GM21447 (cell line): ENCODE measurements at regions not wholly inside any gene's neighbourhood (a gene's known extent, or its start where the extent isn't known, plus 50 kb on each side); places are given as distances from the start of the nearest gene placed in this dataset.

ENCODE experiments used
- ATAC-seq: cut with Tn5 transposase; IDR thresholded peaks from one replicate; pipeline ENCODE4 v1.9.1; 2021; ENCODE audit not compliant: unreplicated experiment

DNA sequence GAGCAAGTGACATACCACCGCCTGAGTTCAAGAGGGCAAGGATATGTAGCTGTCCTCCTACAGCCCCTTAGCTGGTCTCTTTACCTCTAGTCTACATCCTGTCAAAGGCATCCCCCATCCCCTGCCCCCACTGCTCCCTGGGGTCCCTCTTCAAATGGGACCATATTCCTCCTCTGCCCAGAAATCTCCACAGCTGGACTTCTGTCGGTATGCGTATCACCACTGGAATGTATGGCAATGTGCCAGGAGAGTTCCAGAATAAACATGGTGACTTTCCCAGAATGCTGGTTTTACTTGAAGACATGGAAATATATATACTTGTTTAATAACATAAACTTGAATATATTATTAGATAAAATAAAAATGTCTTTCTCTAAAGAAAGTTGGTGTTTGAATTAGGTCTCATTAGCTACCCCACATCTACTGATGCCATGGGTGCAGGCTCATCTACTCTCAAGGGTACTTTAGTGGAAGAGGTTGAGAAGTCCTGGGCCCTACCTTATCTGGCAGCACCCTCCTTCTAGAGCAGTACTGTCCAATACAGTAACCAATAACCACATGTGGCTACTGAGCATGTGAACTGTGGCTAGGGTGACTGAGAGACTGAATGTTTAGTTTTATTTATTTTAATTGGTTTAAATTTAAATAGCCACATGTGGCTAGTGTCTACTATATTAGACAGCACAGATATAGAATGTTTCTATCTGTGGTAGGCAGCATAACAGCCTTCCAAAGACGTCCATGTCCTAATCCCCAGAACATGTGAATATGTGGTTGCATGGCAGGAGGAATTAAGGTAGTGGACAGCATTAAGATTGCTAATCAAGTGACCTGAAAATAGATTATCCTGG, 181.7 kb upstream of the SLC30A5 start:
- ATAC-seq, result no peak

DNA sequence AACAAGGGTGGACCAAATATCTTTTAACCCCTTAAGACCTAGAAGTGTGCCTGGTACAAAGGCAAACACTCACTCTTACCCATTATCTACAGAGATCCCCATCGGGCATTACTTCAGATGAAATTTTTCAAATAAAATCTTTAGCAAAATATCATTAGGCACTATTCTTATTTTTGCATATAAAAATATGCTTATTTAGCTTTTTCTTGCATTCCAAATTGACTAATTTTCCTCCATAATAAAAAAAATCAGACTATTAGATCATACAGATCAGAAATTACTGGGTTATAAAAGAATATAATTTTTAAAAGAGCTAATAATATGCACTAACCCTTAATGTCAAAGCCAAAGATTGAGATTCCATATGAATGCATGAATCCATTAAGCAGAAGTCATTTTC, 178.7 kb upstream of the SLC30A5 start:
- no peak for ATAC-seq

DNA sequence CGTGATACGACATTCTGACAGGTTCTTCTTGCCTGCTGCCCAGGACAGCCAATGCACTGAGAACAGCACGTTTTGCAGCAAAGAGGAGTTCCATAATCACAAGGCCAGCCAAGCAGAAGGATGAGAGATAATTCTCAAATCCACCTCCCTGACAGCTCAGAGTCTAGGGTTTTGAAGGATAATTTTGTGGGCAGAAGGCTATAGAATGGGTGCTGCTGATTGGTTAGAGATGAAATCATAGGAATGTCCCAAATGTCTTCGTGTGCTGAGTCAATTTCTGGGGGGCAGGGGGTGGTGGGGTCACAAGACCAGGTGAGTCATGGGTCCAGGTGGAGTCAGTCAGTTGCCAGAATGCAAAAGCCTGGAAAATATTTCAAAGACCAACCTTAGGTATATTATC, 175.5 kb upstream of the SLC30A5 start:
- no peak for ATAC-seq

DNA sequence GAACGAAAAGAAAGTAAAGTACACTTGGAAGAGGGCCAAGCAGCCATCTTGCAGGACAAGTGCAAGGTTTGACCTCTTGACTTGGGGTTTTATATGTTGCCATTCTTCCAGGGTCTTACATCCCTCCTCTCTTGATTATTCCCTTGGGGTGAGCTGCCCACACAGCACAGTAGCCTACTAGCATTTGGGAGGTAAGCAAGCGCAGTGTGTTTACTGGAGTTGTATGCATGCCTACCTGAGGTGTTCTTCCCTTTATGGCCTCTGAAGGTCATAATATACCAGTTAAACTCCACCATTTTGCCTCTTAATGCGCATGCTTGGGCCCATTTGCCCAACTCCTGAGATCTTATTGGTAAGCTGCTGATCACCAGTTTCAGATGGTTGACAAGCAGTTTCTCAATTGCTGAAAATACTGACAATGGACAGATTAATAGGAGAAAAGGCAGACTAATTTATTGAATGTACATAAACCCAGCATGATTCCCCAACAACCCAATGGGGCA, 173.8 kb upstream of the SLC30A5 start:
- no peak for ATAC-seq

DNA sequence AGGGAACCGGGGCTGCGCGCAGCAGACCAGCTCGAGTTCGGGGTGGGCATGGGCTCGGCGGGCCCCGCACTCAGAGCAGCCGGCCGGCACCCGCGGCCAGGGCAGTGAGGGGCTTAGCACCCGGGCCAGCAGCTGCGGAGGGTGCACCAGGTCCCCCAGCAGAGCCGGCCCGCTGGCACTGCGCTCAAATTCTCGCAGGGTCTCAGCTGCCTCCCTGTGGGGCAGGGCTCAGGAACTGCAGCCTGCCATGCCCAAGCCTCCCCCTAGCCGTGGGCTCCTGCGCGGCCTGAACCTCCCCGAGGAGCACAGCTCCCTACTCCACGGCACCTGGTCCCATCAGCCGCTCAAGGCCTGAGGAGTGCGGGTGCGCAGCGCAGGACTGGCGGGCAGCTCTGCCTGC, 172.9 kb upstream of the SLC30A5 start:
- ATAC-seq, result no peak

DNA sequence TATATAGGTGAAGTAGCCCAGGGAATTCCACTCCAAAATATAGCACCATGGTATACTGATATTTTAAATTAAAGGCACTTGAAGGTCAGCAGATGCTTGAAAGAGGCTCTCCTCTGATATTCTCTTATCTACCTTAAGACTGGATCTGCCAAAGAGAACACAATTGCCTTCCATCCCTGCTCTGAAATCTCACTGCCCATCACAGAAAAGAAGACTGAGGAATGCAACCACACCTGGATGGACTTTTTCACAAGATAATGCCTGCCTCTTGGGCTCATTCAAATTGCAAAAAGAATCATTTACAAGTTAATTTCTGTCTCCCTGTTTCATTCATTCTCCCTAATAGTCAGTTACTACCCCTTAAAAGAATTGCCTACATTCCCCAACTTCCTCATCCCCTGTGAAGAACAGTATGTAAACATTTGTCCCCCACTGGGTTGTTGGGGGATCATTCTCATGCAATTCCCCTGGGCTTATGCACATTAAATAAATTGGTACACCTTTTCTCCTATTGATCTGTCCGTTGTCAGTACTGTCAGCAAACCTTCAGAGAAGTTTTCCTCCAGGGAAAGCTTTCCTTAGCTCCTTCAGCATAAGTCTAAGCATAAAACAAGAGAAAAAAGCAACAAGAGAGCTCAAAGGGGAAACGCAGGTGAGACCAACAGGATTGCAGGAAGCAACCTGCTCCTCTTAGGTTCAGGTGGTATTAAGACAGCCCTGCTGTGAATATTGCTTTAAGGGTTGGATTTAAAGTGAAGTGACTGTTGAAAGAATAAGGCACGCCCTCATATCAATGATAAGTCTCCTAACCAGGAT, 171.4 kb upstream of the SLC30A5 start:
- no peak for ATAC-seq

DNA sequence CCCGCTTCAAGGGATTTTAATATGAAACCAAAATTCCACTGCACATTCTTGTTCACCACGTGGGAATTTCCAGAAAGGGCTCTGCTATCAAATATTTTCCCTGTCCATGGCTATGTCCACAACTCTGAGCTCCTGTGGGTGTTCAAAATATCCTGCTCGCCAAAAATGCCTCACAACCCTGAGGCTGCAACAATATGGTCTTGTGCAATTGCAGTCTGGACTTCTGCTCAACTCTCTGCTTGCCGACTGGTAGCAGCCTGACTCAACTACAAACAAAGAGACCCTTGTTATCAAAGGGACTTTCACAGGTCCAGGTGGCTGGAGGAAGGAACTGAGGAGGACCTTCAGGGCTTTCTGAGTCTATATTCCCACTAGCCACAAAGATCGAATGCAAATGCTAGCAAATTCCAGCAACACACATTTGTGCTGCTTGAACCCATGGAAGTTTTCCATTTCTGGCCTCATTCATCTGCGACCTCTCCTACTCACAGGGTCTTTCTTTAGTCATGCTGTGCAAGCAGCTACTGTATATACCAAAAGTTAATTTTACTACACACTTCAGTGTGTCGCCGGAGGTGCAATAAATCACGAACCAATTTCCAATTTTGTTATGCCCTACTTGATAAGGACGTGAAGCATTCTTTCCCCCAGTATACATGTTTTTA, 169.2 kb upstream of the SLC30A5 start:
- ATAC-seq, result no peak

DNA sequence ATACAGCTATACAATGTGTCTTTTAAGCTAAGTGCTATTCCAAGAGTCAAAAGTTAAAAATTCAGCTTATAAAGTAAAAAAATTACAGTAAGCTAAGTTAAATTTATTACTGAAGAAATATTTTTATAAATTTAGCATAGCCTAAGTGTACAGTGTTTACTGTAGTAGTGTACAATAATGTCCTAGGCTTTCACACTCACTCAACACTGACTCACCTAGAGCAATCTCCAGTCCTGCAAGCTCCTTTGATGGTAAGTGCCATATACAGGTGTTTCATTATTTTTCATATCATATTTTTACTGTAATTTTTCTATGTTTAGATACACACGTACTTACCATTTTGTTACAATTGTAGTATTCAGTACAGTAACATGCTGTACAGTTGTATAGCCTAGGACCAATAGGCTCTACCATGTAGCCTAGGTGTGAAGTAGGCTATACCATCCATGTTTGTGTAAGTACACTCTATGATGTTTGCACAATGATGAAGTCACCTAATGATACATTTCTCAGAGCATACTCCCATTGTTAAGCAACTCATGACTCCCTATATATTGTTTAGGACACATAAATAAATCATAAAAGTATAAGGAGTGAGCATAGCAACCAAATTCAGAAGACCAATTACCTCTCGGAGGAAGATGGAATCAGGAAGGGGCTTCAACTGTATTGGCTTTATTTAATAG, 165.1 kb upstream of the SLC30A5 start:
- no peak for ATAC-seq

DNA sequence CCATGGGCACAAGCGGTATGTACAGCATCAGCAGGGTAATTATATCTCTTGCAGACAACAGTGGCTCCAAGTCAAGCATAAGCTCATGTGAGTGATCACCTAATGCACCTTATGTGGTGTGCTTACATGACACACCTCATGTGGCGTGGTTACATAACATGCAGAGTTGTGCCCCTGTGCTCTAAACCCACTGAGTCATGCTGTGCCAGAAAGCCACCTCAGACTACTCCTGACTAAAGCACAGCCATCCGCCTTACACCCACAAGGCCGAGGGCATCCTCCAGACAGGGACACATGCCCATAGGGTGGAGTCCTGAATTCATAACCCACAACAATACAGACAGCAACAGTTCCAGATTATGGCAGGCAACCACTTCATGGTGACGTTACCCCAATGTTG, 163.7 kb upstream of the SLC30A5 start:
- ATAC-seq, result no peak

DNA sequence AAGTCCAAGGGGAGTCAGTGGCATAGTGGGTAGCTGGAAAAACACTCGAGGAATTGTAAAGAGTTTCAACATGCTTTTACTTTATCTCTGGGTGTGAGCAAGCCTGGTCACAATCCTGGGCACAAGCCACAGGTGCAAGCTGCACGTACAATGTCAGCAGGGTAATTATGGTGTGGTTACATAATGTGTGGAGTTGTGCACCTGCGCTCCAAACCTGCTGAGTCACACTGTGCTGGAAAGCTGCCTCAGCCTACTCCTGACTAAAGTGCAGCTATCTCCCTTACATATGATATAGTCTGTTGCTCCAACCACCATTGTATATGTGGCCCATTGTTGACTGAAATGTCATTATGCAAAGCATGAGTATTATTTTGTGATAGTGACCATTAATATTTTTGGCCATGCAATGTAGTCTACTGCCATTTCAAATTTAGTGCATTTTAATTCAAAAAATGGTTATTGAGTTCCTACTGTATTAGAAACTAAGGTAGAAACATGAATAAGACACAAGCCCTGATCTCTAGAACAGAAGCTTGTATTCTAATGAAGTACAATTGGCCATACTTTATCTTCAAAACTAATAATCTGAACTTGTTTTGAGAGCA, 160.9 kb upstream of the SLC30A5 start:
- ATAC-seq, result no peak

DNA sequence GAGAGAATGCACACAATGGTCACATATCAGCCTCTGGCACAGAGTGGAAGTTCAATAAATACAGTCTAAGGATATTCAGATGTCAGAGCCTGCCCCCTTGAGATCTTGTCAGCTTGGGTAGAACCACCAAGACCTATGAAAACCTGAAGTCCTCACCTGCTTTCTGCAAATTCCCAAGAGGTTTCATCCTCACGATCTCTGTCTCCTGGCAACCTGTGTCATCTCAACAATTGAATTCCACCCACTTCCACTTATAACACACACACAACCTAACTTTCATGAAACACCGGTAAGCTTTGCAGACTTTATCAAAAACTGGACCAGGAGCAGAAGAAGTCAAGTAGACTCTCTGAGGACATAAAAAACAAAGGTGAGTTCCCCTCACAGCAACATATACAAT, 151.6 kb upstream of the SLC30A5 start:
- ATAC-seq, result no peak

DNA sequence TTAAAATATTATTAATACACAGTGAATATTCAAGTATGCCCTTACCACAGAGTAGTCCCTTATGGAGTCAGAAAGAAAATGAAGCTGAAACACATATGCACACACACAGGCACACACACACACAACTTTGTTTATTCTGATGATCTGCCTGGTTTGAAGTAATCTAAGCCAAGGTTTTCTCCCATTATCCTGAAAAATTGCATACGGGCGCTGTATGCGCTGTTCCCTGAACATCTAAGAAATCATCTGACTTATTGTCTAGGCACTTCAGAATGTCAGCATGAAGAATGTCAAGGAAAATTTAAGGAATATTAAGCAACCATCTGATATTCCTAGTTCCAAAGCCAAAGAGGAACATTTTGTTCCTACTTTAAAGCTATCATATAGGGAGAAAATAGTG, 147.1 kb upstream of the SLC30A5 start:
- no peak for ATAC-seq

DNA sequence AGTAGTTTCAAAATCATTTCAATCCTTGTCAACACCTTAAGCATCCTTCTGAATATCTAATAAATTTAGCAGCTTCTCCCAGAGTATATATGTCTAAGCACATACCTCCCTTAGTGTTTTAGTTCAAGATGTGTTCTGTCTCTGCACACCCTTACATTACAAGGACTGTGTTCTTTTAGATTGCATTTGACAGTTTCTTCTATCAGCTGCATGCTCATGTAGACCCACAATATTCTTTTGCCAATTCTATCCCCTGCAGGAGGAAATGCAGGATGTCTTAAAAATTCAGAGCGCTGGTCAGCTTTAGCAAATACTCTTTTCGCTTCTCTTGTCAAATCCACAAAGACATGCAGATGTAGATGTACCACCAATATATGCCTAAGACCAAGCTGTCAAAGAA, 145.8 kb upstream of the SLC30A5 start:
- no peak for ATAC-seq

DNA sequence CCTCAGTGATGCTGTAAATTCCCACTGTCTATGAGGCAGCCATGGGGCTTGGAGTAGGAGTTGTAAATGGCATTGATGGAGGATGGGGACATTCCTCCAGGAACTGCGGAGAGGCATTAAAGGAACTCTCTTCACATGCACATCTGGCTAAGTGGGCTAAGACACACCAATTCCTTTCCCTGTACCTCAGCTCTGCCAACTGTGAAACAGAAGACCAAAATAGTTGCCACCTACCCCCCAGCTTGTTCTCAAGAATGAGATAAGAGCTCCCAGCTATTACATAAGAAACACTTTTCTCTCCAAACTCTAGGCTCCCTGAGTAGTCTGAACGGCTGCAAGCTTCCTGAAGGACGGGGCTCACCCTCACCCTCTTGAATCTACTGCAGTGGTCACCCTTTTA, 144.6 kb upstream of the SLC30A5 start:
- no peak for ATAC-seq

DNA sequence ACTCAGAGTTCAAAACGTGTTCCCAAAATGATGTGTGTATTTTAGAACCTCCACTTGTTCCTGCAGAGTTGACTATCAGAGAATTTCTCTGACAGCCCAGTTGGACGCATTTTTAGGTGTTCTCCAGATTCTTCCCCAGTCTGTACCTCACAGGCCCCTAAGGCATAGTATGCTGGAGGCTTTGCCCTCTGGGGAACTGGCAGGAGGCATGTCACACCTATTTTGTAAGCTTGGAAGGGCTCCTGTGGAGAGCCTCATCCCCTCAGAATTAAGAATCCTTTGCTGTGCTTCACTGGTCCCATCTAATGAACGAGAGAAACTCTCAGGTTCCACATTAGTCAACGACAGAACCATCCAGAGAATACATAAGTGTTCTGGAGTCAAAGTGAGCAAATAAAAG, 144.1 kb upstream of the SLC30A5 start:
- ATAC-seq, result no peak

DNA sequence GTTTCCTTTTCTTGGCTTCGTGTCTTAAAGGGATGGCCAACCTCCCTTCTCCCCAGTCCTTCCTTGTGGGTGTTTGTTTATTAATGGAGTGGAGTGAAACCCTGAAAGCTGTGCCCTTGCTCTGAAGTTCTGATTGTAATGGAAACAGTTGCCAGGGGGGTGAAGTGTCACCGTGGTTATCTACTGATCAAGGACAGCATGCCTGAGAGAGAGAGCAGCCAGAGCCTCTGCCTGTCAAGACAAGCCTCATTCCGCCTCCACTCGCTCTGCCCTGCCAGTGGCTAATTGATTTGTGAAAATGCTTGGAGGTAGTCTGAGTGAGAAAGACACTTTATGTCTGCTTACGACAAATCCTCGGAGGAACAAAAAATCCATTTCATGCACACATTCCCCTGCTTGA, 143.7 kb upstream of the SLC30A5 start:
- ATAC-seq, result no peak

DNA sequence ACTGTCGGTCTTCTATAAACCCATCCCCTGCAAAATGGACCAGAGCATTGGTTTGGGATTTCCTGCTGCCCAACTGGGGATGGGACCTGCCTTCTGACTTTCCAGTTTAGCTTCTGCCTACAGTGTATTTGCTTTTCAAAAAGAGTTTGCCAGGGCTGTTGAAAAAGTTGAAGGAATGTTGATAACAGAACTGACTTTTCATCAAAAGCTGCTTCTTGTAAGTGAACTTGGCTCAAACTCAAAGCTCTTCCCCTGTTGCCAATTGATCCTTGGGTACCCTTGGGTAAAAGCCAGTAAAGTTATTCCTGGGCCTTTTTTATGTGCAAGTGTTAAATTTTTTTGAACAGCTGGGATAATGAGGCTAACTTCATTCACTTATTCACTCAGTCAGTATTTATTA, 142.9 kb upstream of the SLC30A5 start:
- no peak for ATAC-seq

DNA sequence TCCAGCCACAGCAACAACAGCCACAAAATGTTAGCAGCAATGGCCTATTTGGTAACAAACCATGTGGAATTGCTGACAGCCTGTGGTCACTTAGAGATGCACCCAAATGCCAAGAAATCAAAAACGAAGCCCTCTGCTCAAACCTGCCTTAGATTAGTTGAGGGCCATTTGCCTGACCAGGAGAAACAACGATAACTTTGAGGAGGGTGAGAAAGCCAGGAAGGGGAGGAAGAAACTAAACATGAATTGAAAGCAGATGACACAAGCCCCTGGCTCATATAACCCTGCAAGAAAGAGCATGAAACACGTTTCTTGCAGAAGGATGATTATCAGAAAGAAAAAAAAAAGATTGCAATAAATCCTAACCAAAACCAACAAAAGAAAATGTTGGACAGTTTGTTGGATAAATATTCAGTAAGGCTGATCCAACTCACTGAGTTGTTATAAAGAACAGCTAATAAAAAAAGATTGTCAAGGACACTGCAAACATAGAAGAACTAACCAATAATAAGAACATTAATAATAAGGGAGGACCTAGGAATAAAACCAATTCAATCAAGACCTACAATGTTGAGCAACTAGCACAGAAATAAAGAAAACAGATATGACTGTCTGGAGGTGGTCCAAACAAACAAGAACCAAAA, 140.5 kb upstream of the SLC30A5 start:
- ATAC-seq, result no peak

DNA sequence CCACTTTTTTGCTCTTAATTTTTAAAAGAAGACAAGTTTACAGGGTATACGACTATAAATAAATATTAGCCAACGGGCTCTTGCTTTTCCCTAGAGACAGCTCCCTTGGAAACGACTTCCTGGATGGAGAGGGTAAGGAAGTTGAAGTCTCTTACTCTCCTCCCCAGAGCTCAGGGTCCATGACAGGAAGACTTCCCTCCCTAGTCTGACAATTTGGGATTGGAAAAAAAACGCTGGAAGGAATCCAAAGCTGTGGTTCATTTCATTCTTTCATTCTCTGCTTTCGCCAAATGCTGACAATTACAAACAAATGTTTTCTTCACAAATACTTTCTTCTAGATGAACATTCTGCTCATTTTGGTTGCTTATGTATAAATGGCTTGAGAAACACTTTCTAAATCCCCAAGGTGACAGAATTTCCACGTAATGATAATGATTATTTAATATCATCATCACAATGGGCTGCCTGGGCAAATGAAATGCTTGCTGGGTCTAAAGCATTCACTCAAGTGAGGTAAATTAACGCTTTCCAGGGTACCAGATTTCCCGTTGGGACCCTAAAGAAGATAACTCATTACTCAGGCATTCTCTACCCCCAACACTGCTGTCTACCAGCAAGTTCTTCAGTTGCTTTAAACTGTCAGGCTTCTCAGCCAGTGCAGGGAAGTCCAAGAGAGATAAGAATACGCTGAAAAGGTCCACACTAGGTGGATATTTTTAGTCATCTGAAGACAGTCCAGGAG, 139.8 kb upstream of the SLC30A5 start:
- no peak for ATAC-seq

DNA sequence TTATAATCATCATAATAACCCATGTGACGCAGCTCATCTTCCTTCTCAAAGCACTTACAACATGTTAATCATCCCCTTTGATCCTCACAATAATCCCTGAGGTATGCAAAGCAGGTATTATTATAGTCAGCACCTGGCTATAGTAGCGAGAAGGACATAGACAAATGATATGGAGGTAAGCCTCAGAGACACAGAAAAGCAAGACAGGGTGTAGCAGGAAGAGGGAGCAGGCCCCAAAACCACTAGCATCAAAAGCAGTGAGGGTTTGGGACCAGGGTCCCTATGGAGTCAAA, 139.2 kb upstream of the SLC30A5 start:
- ATAC-seq, result no peak
